RWPE1 (cell line): ENCODE measurements at regions not wholly inside any gene's neighbourhood (a gene's known extent, or its start where the extent isn't known, plus 50 kb on each side); places are given as distances from the start of the nearest gene placed in this dataset.

Experiments
- CTCF ChIA-PET: fragments of 350-600 bp; sonication (Branson Sonifier 250); formaldehyde crosslinking; extraction: SDS; loops from one replicate; lab custom pipeline; 2021; lab: Yijun Ruan, JAX
- POLR2A ChIA-PET: fragments of 400-600 bp; formaldehyde crosslinking; extraction: SDS; loops from one replicate; lab custom pipeline; 2020; ENCODE audit warnings: antibody characterized with exemption; ENCODE audit not compliant: low non-redundant PET; lab: Yijun Ruan, JAX
- DNase-seq: peaks from one replicate; pipeline ENCODE4 v3.0.0; 2012; ENCODE audit warnings: low spot score
- H3K27ac ChIP-seq: fragments of 450-650 bp; 2 replicates; pipeline ENCODE4 v1.5.1; 2017
- TF ChIP-seq, protein P1 (sequence below): fragments of 450-650 bp; conservative IDR thresholded peaks from 2 replicates; pipeline ENCODE4 v1.5.1; 2017; ENCODE audit warnings: low read depth, mild to moderate bottlenecking

DNA sequence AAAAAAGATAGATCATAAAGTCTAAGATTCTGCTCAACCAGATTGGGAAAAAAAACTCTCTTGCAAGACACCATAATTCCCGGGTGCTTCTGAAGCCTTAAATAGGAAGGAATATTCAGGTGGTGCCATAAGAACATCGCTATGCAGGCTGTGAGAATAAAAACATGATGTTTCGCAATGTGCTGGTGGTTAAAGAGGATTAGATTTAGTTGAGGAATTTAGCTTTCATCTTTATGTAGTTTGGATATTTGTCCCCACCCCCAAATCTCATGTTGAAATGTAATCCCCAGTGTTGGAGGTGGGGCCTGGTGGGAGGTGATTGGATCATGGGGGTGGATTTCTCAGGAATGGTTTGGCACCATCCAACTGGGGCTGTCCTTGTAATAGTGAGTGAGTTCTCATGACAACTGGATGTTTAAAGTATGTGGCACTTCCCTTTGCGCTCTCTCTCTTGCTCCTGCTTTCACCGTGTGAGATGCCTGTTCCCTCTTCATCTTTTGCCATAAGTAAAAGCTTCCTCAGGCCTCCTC lies 132.2 kb downstream of the AKAIN1 start:
- ChIA-PET POLR2A (no interaction called here), CTCF (interaction anchor here (0.6 kb wide), 1 partner anchor 880 kb away, joined by 4 read pairs; no protein-coding TSS in a partner anchor)
- H3K27ac ChIP-seq = no peak overlapping the region
- no peak for DNase-seq
- TF ChIP-seq, protein P1, sequence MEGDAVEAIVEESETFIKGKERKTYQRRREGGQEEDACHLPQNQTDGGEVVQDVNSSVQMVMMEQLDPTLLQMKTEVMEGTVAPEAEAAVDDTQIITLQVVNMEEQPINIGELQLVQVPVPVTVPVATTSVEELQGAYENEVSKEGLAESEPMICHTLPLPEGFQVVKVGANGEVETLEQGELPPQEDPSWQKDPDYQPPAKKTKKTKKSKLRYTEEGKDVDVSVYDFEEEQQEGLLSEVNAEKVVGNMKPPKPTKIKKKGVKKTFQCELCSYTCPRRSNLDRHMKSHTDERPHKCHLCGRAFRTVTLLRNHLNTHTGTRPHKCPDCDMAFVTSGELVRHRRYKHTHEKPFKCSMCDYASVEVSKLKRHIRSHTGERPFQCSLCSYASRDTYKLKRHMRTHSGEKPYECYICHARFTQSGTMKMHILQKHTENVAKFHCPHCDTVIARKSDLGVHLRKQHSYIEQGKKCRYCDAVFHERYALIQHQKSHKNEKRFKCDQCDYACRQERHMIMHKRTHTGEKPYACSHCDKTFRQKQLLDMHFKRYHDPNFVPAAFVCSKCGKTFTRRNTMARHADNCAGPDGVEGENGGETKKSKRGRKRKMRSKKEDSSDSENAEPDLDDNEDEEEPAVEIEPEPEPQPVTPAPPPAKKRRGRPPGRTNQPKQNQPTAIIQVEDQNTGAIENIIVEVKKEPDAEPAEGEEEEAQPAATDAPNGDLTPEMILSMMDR = no peak

- POLR2A ChIA-PET = no interaction called here
- TF ChIP-seq, protein P1 = no peak
- CTCF ChIA-PET = no interaction called here
- no peak overlapping the region for H3K27ac ChIP-seq
- no peak for DNase-seq
These were observed 135.3 kb downstream of the AKAIN1 start for GRCh38 chr18:5061785-5062184.

- no peak overlapping the region for H3K27ac ChIP-seq
- ChIA-PET CTCF (no interaction called here), POLR2A (no interaction called here)
- TF ChIP-seq, protein P1 = no peak
- no peak for DNase-seq
These were observed 136.5 kb downstream of the AKAIN1 start for GRCh38 chr18:5060543-5060942.

GRCh38 chr18:5059696-5060032 lies 137.4 kb downstream of the AKAIN1 start:
- ChIA-PET POLR2A (no interaction called here), CTCF (no interaction called here)
- TF ChIP-seq, protein P1 = no peak
- DNase-seq = no peak
- H3K27ac ChIP-seq = no peak overlapping the region

- POLR2A ChIA-PET = no interaction called here
- CTCF ChIA-PET = interaction anchor here (2.4 kb wide), 1 partner anchor 952 kb away, joined by 7 read pairs; no protein-coding TSS in a partner anchor
- DNase-seq = no peak
- no peak overlapping the region for H3K27ac ChIP-seq
- TF ChIP-seq, protein P1 = no peak
These were observed 138.0 kb downstream of the AKAIN1 start for GRCh38 chr18:5058768-5059695.

- peak; percentile 50 for DNase-seq
- ChIA-PET POLR2A (no interaction called here), CTCF (interaction anchor here (0.6 to 2.4 kb wide), 2 partner anchors 565 to 951 kb away, joined by 3 to 7 read pairs; no protein-coding TSS in a partner anchor)
- TF ChIP-seq, protein P1 = peak; percentile 79
- no peak overlapping the region for H3K27ac ChIP-seq
These were observed 139.4 kb downstream of the AKAIN1 start for GRCh38 chr18:5057386-5058348.
